Activated CD8-positive, alpha-beta T cell treated with anti-CD3 and anti-CD28 coated beads, Interleukin-2, amount 10 ng/mL, durations not matched to agents 7 days and 5 days (primary cell): ENCODE measurements at regions not wholly inside any gene's neighbourhood (a gene's known extent, or its start where the extent isn't known, plus 50 kb on each side); places are given as distances from the start of the nearest gene placed in this dataset.
"Not testable (repeated sequence)": the region's sequence is repeated elsewhere in the genome, so short reads cannot be mapped to it uniquely, and the experiment has no call there.

Experiments
- ATAC-seq: fragments of 150-1000 bp; cut with Tn5 transposase; one replicate; pipeline ENCODE4 v1.10.0; 2021; ENCODE audit warnings: moderate library complexity
- CTCF ChIA-PET: fragments of 350-600 bp; sonication (Branson Sonifier 250); formaldehyde crosslinking; loops from one replicate; lab custom pipeline; 2021; ENCODE audit warnings: antibody characterized with exemption; lab: Charles Lee
- POLR2A ChIA-PET: fragments of 350-600 bp; sonication (Branson Sonifier 250); formaldehyde crosslinking; loops from one replicate; lab custom pipeline; 2021; ENCODE audit warnings: antibody characterized with exemption; lab: Charles Lee
- DNase-seq: peaks from one replicate; pipeline ENCODE4 v3.0.0-alpha.2; 2020
- H3K27ac Mint-ChIP-seq: one replicate; pipeline ENCODE4 v1.8.0; 2021; ENCODE audit warnings: mild to moderate bottlenecking, mixed read lengths
- H3K27me3 Mint-ChIP-seq: one replicate; pipeline ENCODE4 v1.8.0; 2021; ENCODE audit warnings: low read depth, mixed read lengths
- H3K36me3 Mint-ChIP-seq: one replicate; pipeline ENCODE4 v1.8.0; 2021; ENCODE audit warnings: low read depth, mixed read lengths
- H3K4me1 Mint-ChIP-seq: one replicate; pipeline ENCODE4 v1.8.0; 2021; ENCODE audit warnings: low read depth, mixed read lengths
- H3K4me3 Mint-ChIP-seq: one replicate; pipeline ENCODE4 v1.8.0; 2021; ENCODE audit warnings: mild to moderate bottlenecking, mixed read lengths
- H3K9me3 Mint-ChIP-seq: one replicate; pipeline ENCODE4 v1.8.0; 2022; ENCODE audit warnings: mixed read lengths; ENCODE audit not compliant: insufficient read depth

GRCh38 chr13:99757756-99758459 lies 213.7 kb downstream of the ZIC5 start:
- CTCF ChIA-PET, result no interaction called here

GRCh38 chr13:99756281-99756680 lies 215.3 kb downstream of the ZIC5 start:
- no peak for ATAC-seq
- no peak overlapping the region for H3K4me3 Mint-ChIP-seq
- CTCF ChIA-PET, result no interaction called here
- no peak for DNase-seq
- POLR2A ChIA-PET, result no interaction called here
- H3K36me3 Mint-ChIP-seq, result no peaks in the 10 kb centered on the region
- H3K4me1 Mint-ChIP-seq, result peaks cover 4% of the 10 kb centered on the region
- H3K27ac Mint-ChIP-seq, result no peak overlapping the region
- no peaks in the 10 kb centered on the region for H3K9me3 Mint-ChIP-seq
- H3K27me3 Mint-ChIP-seq, result no peaks in the 10 kb centered on the region

More at GRCh38 chr13:99757756-99758459, 213.7 kb downstream of the ZIC5 start:
- no peak overlapping the region for H3K27ac Mint-ChIP-seq
- H3K36me3 Mint-ChIP-seq, result no peaks in the 10 kb centered on the region
- no peak overlapping the region for H3K4me3 Mint-ChIP-seq
- POLR2A ChIA-PET, result no interaction called here
- peaks cover 4% of the 10 kb centered on the region for H3K4me1 Mint-ChIP-seq
- no peak for ATAC-seq
- H3K9me3 Mint-ChIP-seq, result peaks cover 4% of the 10 kb centered on the region
- no peak for DNase-seq
- no peaks in the 10 kb centered on the region for H3K27me3 Mint-ChIP-seq

GRCh38 chr13:99754750-99755149 lies 216.8 kb downstream of the ZIC5 start:
- ATAC-seq, H3K36me3 Mint-ChIP-seq, H3K27me3 Mint-ChIP-seq, H3K4me3 Mint-ChIP-seq, DNase-seq, POLR2A ChIA-PET, H3K4me1 Mint-ChIP-seq, H3K27ac Mint-ChIP-seq, CTCF ChIA-PET, H3K9me3 Mint-ChIP-seq: not testable (repeated sequence)

GRCh38 chr13:99752373-99752772 lies 219.2 kb downstream of the ZIC5 start:
- Mint-ChIP-seq H3K4me3 (no peak overlapping the region), H3K4me1 (no peaks in the 10 kb centered on the region), H3K36me3 (no peaks in the 10 kb centered on the region), H3K9me3 (no peaks in the 10 kb centered on the region), H3K27ac (no peak overlapping the region), H3K27me3 (no peaks in the 10 kb centered on the region)
- ChIA-PET POLR2A (no interaction called here), CTCF (no interaction called here)
- DNase-seq (no peak), ATAC-seq (no peak)

- DNase-seq, result no peak
- no peaks in the 10 kb centered on the region for H3K4me1 Mint-ChIP-seq
- H3K27me3 Mint-ChIP-seq, result no peaks in the 10 kb centered on the region
- no peaks in the 10 kb centered on the region for H3K9me3 Mint-ChIP-seq
- no peaks in the 10 kb centered on the region for H3K36me3 Mint-ChIP-seq
- no peak overlapping the region for H3K27ac Mint-ChIP-seq
- ATAC-seq, result no peak
- ChIA-PET POLR2A (no interaction called here), CTCF (no interaction called here)
- H3K4me3 Mint-ChIP-seq, result no peak overlapping the region
These were observed 219.9 kb downstream of the ZIC5 start for GRCh38 chr13:99751517-99752199.

GRCh38 chr13:99750951-99751350 lies 220.6 kb downstream of the ZIC5 start:
- Mint-ChIP-seq H3K9me3 (no peaks in the 10 kb centered on the region), H3K27ac (no peak overlapping the region), H3K4me3 (no peak overlapping the region), H3K27me3 (peaks cover 2% of the 10 kb centered on the region), H3K4me1 (no peaks in the 10 kb centered on the region), H3K36me3 (no peaks in the 10 kb centered on the region)
- no peak for ATAC-seq
- DNase-seq, result no peak
- ChIA-PET POLR2A (no interaction called here), CTCF (no interaction called here)

GRCh38 chr13:99749271-99750019 lies 222.1 kb downstream of the ZIC5 start:
- Mint-ChIP-seq H3K4me1 (no peaks in the 10 kb centered on the region), H3K36me3 (no peaks in the 10 kb centered on the region), H3K27me3 (peaks cover 2% of the 10 kb centered on the region), H3K4me3 (no peak overlapping the region), H3K9me3 (no peaks in the 10 kb centered on the region), H3K27ac (no peak overlapping the region)
- DNase-seq (no peak), ATAC-seq (no peak)
- POLR2A ChIA-PET, result no interaction called here
- CTCF ChIA-PET, result no interaction called here

GRCh38 chr13:99747403-99747710 lies 224.2 kb downstream of the ZIC5 start:
- Mint-ChIP-seq H3K4me3 (no peak overlapping the region), H3K27ac (no peak overlapping the region), H3K4me1 (no peaks in the 10 kb centered on the region), H3K27me3 (peaks cover 2% of the 10 kb centered on the region), H3K36me3 (no peaks in the 10 kb centered on the region), H3K9me3 (no peaks in the 10 kb centered on the region)
- ChIA-PET CTCF (no interaction called here), POLR2A (no interaction called here)
- DNase-seq (no peak), ATAC-seq (no peak)

GRCh38 chr13:99746637-99747402 lies 224.7 kb downstream of the ZIC5 start:
- no peaks in the 10 kb centered on the region for H3K9me3 Mint-ChIP-seq
- POLR2A ChIA-PET, result no interaction called here
- peaks cover 2% of the 10 kb centered on the region for H3K27me3 Mint-ChIP-seq
- DNase-seq (no peak), ATAC-seq (no peak)
- H3K27ac Mint-ChIP-seq, result no peak overlapping the region
- H3K4me3 Mint-ChIP-seq, result no peak overlapping the region
- no peaks in the 10 kb centered on the region for H3K4me1 Mint-ChIP-seq
- CTCF ChIA-PET, result no interaction called here
- no peaks in the 10 kb centered on the region for H3K36me3 Mint-ChIP-seq

GRCh38 chr13:99743094-99743493 lies 228.5 kb downstream of the ZIC5 start:
- H3K4me1 Mint-ChIP-seq, result peaks cover 8% of the 10 kb centered on the region
- H3K36me3 Mint-ChIP-seq, result no peaks in the 10 kb centered on the region
- CTCF ChIA-PET, result no interaction called here
- H3K27me3 Mint-ChIP-seq, result peaks cover 2% of the 10 kb centered on the region
- POLR2A ChIA-PET, result no interaction called here
- no peaks in the 10 kb centered on the region for H3K9me3 Mint-ChIP-seq
- H3K4me3 Mint-ChIP-seq, result no peak overlapping the region
- no peak for DNase-seq
- H3K27ac Mint-ChIP-seq, result no peak overlapping the region
- no peak for ATAC-seq

- H3K27ac Mint-ChIP-seq, result no peak overlapping the region
- no peaks in the 10 kb centered on the region for H3K9me3 Mint-ChIP-seq
- DNase-seq, result no peak
- ChIA-PET POLR2A (no interaction called here), CTCF (no interaction called here)
- no peaks in the 10 kb centered on the region for H3K36me3 Mint-ChIP-seq
- H3K27me3 Mint-ChIP-seq, result peaks cover 2% of the 10 kb centered on the region
- H3K4me1 Mint-ChIP-seq, result peaks cover 8% of the 10 kb centered on the region
- H3K4me3 Mint-ChIP-seq, result no peak overlapping the region
- no peak for ATAC-seq
These were observed 229.6 kb downstream of the ZIC5 start for GRCh38 chr13:99741960-99742359.
